ENCODE measurements at regions not wholly inside any gene's neighbourhood (a gene's known extent, or its start where the extent isn't known, plus 50 kb on each side); places are given as distances from the start of the nearest gene placed in this dataset.

DNA sequence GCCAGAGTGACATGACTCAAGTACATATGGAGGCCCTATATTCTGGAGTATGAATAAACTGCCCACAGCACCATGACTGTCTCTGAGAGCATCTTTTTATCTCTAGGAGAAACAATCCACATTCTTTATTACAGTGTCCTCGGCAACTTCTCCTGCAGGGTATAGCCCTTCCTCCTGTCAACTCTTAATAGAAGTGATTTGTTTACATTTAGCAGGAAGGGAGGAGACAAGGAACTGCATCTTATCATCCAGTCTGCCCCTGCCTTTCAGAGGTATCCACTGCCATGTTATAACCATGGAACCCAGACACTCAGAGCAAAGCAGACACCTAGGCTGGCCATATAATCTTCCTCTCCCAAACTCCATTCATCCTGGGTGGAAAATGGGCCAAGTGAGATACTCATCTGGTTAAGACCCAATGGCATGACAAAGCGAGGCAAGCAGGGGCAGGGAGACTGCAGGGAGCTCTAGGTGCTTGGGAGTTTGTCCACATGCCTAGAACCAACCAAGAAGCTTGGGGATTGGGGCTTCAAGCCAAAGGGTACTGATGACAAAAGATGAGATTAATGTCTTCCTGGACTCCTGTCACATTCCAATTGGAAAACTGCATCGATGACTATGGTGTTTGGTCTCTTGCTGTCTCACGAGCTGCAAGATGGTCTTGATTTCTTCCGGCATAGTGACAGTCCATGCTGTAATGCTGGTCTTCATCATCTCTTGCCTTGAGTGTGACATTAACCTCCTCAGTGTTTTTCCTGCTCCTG, 620.5 kb upstream of the KLF4 start:
- H3K4me1 ChIP-seq = no peaks in the 10 kb centered on the region
- H3K4me3 ChIP-seq = no peak overlapping the region
- 88 to 94% (median 90%) methylated on average over 5 of the region's 5 CpGs for WGBS, 5 donors
- no peak for TF ChIP-seq EP300 (IDR thresholded peaks at IDR 0.05)
- no peaks in the 10 kb centered on the region for H3K36me3 ChIP-seq
- H3K9me3 ChIP-seq = no peaks in the 10 kb centered on the region
- H3K27me3 ChIP-seq = no peaks in the 10 kb centered on the region
- DNase-seq = no peak
- intact Hi-C loops (cut with DNase I; ENCODE audit: low total_unique reads) = no loop called here
- no peak overlapping the region for H3K27ac ChIP-seq

DNA sequence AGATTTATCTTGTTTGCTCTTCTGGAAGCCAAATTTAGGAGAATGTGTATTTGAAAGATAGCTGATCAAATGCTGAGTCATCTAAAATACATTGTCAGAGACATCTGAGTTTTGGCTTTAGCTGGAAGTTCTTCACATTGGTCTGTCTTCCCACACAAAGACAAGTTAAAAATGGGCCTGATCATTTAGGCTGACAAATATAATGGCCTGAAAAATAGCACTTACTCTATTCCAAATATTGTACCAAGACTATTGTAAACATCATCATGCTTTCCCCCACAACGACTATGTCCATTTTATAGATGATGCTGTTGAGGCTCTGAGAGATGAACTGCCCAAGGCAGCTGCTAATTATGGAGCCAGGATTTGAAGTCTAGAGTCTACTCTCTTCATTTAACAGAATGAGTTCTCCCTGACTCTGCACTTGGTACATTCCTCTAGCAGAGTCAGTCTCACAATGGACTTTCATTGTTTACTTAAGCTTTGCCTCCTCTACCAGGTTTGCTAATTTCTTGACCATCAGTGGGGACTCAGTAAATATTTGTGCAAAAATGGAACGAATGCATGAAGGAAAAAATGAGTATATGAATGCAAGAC, 619.4 kb upstream of the KLF4 start:
- DNase-seq = no peak
- 21 to 40% (median 35%) methylated on average over 2 of the region's 2 CpGs for WGBS, 5 donors
- TF ChIP-seq EP300 (IDR thresholded peaks at IDR 0.05) (no peak), POLR2AphosphoS5 (IDR thresholded peaks at IDR 0.05) (no peak), POLR2A (IDR thresholded peaks at IDR 0.05) (no peak)
- TF ChIP-seq, protein P1, sequence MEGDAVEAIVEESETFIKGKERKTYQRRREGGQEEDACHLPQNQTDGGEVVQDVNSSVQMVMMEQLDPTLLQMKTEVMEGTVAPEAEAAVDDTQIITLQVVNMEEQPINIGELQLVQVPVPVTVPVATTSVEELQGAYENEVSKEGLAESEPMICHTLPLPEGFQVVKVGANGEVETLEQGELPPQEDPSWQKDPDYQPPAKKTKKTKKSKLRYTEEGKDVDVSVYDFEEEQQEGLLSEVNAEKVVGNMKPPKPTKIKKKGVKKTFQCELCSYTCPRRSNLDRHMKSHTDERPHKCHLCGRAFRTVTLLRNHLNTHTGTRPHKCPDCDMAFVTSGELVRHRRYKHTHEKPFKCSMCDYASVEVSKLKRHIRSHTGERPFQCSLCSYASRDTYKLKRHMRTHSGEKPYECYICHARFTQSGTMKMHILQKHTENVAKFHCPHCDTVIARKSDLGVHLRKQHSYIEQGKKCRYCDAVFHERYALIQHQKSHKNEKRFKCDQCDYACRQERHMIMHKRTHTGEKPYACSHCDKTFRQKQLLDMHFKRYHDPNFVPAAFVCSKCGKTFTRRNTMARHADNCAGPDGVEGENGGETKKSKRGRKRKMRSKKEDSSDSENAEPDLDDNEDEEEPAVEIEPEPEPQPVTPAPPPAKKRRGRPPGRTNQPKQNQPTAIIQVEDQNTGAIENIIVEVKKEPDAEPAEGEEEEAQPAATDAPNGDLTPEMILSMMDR (IDR thresholded peaks at IDR 0.05) = no peak

DNA sequence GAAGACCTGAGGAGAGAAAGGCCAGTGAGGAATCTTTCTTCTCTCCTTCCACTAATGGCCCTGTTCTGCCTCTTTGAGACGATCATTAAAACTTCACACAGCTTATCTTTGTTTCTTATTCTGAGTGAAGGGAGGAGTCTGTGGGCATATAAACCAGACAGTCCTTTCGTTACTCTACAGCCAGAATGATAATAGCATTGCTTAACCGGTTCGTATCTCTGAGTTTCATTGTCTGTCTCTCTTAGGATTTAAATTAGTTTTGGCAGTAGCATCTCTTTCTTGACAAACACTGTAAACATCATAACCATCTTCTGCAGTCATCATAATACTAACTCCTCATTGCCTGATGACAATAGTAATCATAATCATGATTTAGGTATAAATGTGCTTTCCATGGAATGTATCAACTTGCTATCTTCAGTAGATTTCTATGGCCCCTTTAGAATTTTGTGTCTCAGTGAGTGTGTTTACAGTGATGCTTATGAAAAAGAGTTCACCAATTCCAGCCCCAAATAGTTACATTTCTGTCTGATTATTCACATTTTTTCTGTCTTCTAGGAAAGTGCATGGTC, 618.8 kb upstream of the KLF4 start:
- TF ChIP-seq POLR2AphosphoS5 (IDR thresholded peaks at IDR 0.05) (no peak), POLR2A (IDR thresholded peaks at IDR 0.05) (no peak), EP300 (IDR thresholded peaks at IDR 0.05) (no peak)
- TF ChIP-seq, protein P1 (IDR thresholded peaks at IDR 0.05) = no peak
- H3K4me3 ChIP-seq = no peak overlapping the region
- DNase-seq = no peak
- intact Hi-C loops (cut with DNase I; ENCODE audit: low total_unique reads) = no loop called here
- no peaks in the 10 kb centered on the region for H3K9me3 ChIP-seq
- H3K27ac ChIP-seq = no peak overlapping the region
- H3K4me1 ChIP-seq = no peaks in the 10 kb centered on the region
- H3K27me3 ChIP-seq = no peaks in the 10 kb centered on the region
- 51 to 69% (median 63%) methylated on average over 4 of the region's 4 CpGs for WGBS, 5 donors
- H3K36me3 ChIP-seq = no peaks in the 10 kb centered on the region

More for the DNA sequence above, 619.4 kb upstream of the KLF4 start:
- intact Hi-C loops (cut with DNase I; ENCODE audit: low total_unique reads) = no loop called here
- no peak overlapping the region for H3K27ac ChIP-seq
- H3K4me3 ChIP-seq = no peak overlapping the region
- H3K9me3 ChIP-seq = no peaks in the 10 kb centered on the region
- no peaks in the 10 kb centered on the region for H3K36me3 ChIP-seq
- H3K27me3 ChIP-seq = no peaks in the 10 kb centered on the region
- H3K4me1 ChIP-seq = no peaks in the 10 kb centered on the region

DNA sequence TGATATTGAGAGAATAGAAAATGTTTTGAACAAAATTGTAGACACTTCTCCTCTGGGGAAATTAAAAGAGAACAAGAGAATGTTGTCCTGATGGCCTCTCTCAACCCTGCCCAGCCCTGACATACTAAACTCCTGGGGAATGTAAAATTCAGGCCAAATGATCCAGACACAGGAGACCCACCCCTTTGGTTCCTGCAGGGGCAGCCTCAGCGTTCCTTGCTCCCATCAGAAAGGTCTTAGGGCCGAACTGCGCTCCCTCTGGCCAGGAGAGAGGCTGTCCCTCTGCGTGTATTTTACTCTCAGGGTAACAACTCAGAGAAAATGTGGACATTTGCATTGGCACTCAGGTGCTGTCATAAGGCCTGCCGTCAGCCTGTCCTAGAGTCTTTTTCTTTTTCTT, 616.3 kb upstream of the KLF4 start:
- TF ChIP-seq, protein P1 (IDR thresholded peaks at IDR 0.05) = no peak
- no peak overlapping the region for H3K4me3 ChIP-seq
- intact Hi-C loops (cut with DNase I; ENCODE audit: low total_unique reads) = no loop called here
- no peaks in the 10 kb centered on the region for H3K9me3 ChIP-seq
- no peak for DNase-seq
- no peaks in the 10 kb centered on the region for H3K36me3 ChIP-seq
- WGBS, 5 donors = 61 to 78% (median 76%) methylated on average over 5 of the region's 5 CpGs
- no peak overlapping the region for H3K27ac ChIP-seq
- H3K4me1 ChIP-seq = no peaks in the 10 kb centered on the region
- no peaks in the 10 kb centered on the region for H3K27me3 ChIP-seq

DNA sequence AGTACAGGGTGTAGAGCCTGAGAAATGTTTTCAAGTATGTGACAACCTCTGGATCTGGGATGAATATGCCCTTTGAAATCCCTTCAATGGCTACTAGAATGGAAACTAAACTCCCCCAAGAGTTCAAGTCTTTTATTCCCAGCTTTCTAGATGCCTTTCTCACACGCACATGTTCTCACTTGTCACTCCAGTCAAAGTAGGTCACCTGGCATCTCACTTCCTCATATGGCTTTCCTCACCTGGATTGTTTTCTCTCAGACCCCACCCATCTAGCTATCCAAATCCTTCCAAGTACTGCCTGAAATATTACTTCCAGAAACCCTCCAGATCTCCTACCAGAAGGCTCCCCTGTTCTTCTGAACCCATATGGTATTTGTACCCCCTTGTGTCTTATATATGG, 615.4 kb upstream of the KLF4 start:
- H3K4me3 ChIP-seq = no peak overlapping the region
- H3K4me1 ChIP-seq = no peaks in the 10 kb centered on the region
- no peaks in the 10 kb centered on the region for H3K27me3 ChIP-seq
- intact Hi-C loops (cut with DNase I; ENCODE audit: low total_unique reads) = no loop called here
- H3K36me3 ChIP-seq = no peaks in the 10 kb centered on the region
- TF ChIP-seq POLR2AphosphoS5 (IDR thresholded peaks at IDR 0.05) = no peak
- no peak for TF ChIP-seq EP300 (IDR thresholded peaks at IDR 0.05)
- TF ChIP-seq POLR2A (IDR thresholded peaks at IDR 0.05) = no peak
- TF ChIP-seq, protein P1 (IDR thresholded peaks at IDR 0.05) = no peak
- WGBS, 5 donors = 52 to 80% (median 72%) methylated on average over 1 of the region's 1 CpG
- no peaks in the 10 kb centered on the region for H3K9me3 ChIP-seq
- DNase-seq = peak in 1 of 2 donors; percentile 54
- peak overlapping the region in 1 of 5 donors; percentile 16 for H3K27ac ChIP-seq
